H1 (cell line): ENCODE measurements at regions not wholly inside any gene's neighbourhood (a gene's known extent, or its start where the extent isn't known, plus 50 kb on each side); places are given as distances from the start of the nearest gene placed in this dataset.

Experiments used
- CTCF ChIA-PET: fragments of 300-600 bp; sonication (Branson Sonifier 250); formaldehyde crosslinking; loops from one replicate; lab custom pipeline; 2021; ENCODE audit not compliant: partially characterized antibody; lab: Charles Lee
- POLR2A ChIA-PET: fragments of 300-600 bp; sonication (Branson Sonifier 250); formaldehyde crosslinking; loops from one replicate; lab custom pipeline; 2021; ENCODE audit warnings: inconsistent platforms; ENCODE audit not compliant: partially characterized antibody; lab: Charles Lee
- DNase-seq, 2 experiments: peaks; one replicate each; pipeline versions ENCODE4 v3.0.0 to v3.0.0-alpha.2; 2010 to 2022; ENCODE audit warnings: low spot score in 2 of 2, low read depth in 1 of 2, mixed read lengths in 1 of 2
- FAIRE-seq: peaks from 2 replicates; lab custom pipeline; 2011; peaks lifted over from hg19 to GRCh38; lab: Jason Lieb, UNC
- H2AFZ ChIP-seq: 2 replicates; pipeline ENCODE4 v1.8.1; 2012; ENCODE audit warnings: low read length, inconsistent platforms
- H2AK5ac ChIP-seq: 2 replicates; pipeline ENCODE4 v1.6.1; 2013; ENCODE audit warnings: low read depth, low read length
- H2BK120ac ChIP-seq: replicated peaks from 2 replicates; pipeline ENCODE3; 2013; ENCODE audit warnings: low read depth, low read length, inconsistent platforms
- H2BK12ac ChIP-seq: 2 replicates; pipeline ENCODE4 v1.6.1; 2013; ENCODE audit warnings: low read depth, low read length
- H2BK15ac ChIP-seq: 2 replicates; pipeline ENCODE4 v1.6.1; 2013; ENCODE audit warnings: low read length
- H2BK20ac ChIP-seq: 2 replicates; pipeline ENCODE4 v1.6.1; 2013; ENCODE audit warnings: low read length
- H2BK5ac ChIP-seq: 2 replicates; pipeline ENCODE4 v1.6.1; 2013; ENCODE audit warnings: low read depth, low read length
- H3K14ac ChIP-seq: 2 replicates; pipeline ENCODE4 v1.6.1; 2013; ENCODE audit warnings: inconsistent platforms; ENCODE audit not compliant: insufficient read length
- H3K18ac ChIP-seq: 2 replicates; pipeline ENCODE4 v1.6.1; 2013; ENCODE audit warnings: low read length; ENCODE audit errors: extremely low read depth
- H3K23ac ChIP-seq: 2 replicates; pipeline ENCODE4 v1.6.1; 2013; ENCODE audit warnings: inconsistent platforms; ENCODE audit not compliant: insufficient read length
- H3K23me2 ChIP-seq: 2 replicates; pipeline ENCODE4 v1.6.1; 2013; ENCODE audit warnings: low read depth, low read length
- H3K27ac ChIP-seq: 2 replicates; pipeline ENCODE4 v1.6.1; 2011; ENCODE audit warnings: low read depth, low read length, inconsistent platforms
- H3K27me3 ChIP-seq, 4 experiments: replicated peaks in 1 of 4; 1 replicate in 1 of 4; 2 replicates in 3 of 4; pipeline versions ENCODE4 v1.6.1 to v1.8.1; 2011 to 2013; ENCODE audit warnings: low read length in 3 of 4, mild to moderate bottlenecking in 3 of 4, inconsistent platforms in 2 of 4, mixed read lengths in 2 of 4, moderate library complexity in 1 of 4; ENCODE audit not compliant: control insufficient read depth in 3 of 4, insufficient read depth in 3 of 4; ENCODE audit errors: extremely low read depth in 1 of 4
- H3K36me3 ChIP-seq, 4 experiments: 2 replicates each; pipeline versions ENCODE4 v1.6.1 to v1.8.1; 2011 to 2013; ENCODE audit warnings: mild to moderate bottlenecking in 4 of 4, low read length in 3 of 4, moderate library complexity in 2 of 4, control low read depth in 1 of 4, inconsistent platforms in 1 of 4; ENCODE audit not compliant: insufficient read depth in 4 of 4, control insufficient read depth in 2 of 4
- H3K4ac ChIP-seq: replicated peaks from 2 replicates; pipeline ENCODE3; 2013; ENCODE audit warnings: low read length, low read depth, mixed read lengths, inconsistent platforms; ENCODE audit not compliant: insufficient read length
- H3K4me1 ChIP-seq, 4 experiments: replicated peaks in 1 of 4; 1 replicate in 1 of 4; 2 replicates in 3 of 4; pipeline versions ENCODE4 v1.6.1 to v1.8.1; 2011 to 2013; ENCODE audit warnings: low read length in 3 of 4, inconsistent platforms in 2 of 4, mixed read lengths in 1 of 4; ENCODE audit not compliant: insufficient read depth in 4 of 4, control insufficient read depth in 3 of 4
- H3K4me2 ChIP-seq, 2 experiments: 2 replicates each; pipeline versions ENCODE4 v1.6.1 to v1.8.1; 2011 to 2013; ENCODE audit warnings: low read depth in 2 of 2, low read length in 2 of 2, control low read depth in 1 of 2, inconsistent platforms in 1 of 2, mild to moderate bottlenecking in 1 of 2; ENCODE audit not compliant: insufficient read depth in 1 of 2
- H3K4me3 ChIP-seq, 4 experiments: fragments of 200-600, 300-600 bp in 1 of 4; sonication (generic), shearing (Covaris generic), sonication (Bioruptor Twin) in 1 of 4; 2 replicates each; pipeline versions ENCODE4 v1.5.1 to v1.8.1; 2011 to 2016; ENCODE audit warnings: low read length in 4 of 4, low read depth in 3 of 4, control low read depth in 2 of 4, inconsistent platforms in 2 of 4, mild to moderate bottlenecking in 2 of 4, mixed read lengths in 1 of 4, moderate library complexity in 1 of 4; ENCODE audit not compliant: insufficient read depth in 2 of 4; ENCODE audit errors: extremely low read depth in 1 of 4
- H3K56ac ChIP-seq: replicated peaks from 2 replicates; pipeline ENCODE3; 2013; ENCODE audit warnings: low read depth, mild to moderate bottlenecking, mixed read lengths, low read length, inconsistent platforms; ENCODE audit not compliant: insufficient read length
- H3K79me1 ChIP-seq: 2 replicates; pipeline ENCODE4 v1.6.1; 2013; ENCODE audit warnings: low read depth, low read length, control low read depth
- H3K79me2 ChIP-seq, 2 experiments: 2 replicates each; pipeline versions ENCODE4 v1.6.1 to v1.8.1; 2012 to 2013; ENCODE audit warnings: low read length in 2 of 2, mild to moderate bottlenecking in 2 of 2, inconsistent platforms in 1 of 2; ENCODE audit not compliant: insufficient read depth in 2 of 2, control insufficient read depth in 1 of 2
- H3K9ac ChIP-seq, 4 experiments: replicated peaks in 1 of 4; 1 replicate in 1 of 4; 2 replicates in 3 of 4; pipeline versions ENCODE4 v1.6.1 to v1.8.1; 2011 to 2013; ENCODE audit warnings: low read depth in 3 of 4, low read length in 3 of 4, control low read depth in 2 of 4, mild to moderate bottlenecking in 2 of 4, moderate library complexity in 2 of 4, inconsistent platforms in 1 of 4; ENCODE audit errors: extremely low read depth in 1 of 4
- H3K9me3 ChIP-seq, 2 experiments: 2 replicates each; pipeline versions ENCODE4 v1.6.1 to v1.8.1; 2012 to 2013; ENCODE audit warnings: mild to moderate bottlenecking in 2 of 2, moderate library complexity in 2 of 2, control low read depth in 1 of 2, inconsistent platforms in 1 of 2, low read depth in 1 of 2, low read length in 1 of 2, mixed read lengths in 1 of 2; ENCODE audit not compliant: insufficient read depth in 2 of 2
- H4K20me1 ChIP-seq, 2 experiments: replicated peaks in 1 of 2; 2 replicates each; pipeline versions ENCODE3 to v1.8.1; 2011 to 2013; ENCODE audit warnings: inconsistent platforms in 2 of 2, low read length in 2 of 2, mild to moderate bottlenecking in 1 of 2; ENCODE audit not compliant: insufficient read depth in 2 of 2, control insufficient read depth in 1 of 2
- H4K5ac ChIP-seq: 2 replicates; pipeline ENCODE4 v1.6.1; 2013; ENCODE audit warnings: low read length, low read depth, mixed read lengths, inconsistent platforms; ENCODE audit not compliant: insufficient read length
- H4K8ac ChIP-seq: 2 replicates; pipeline ENCODE4 v1.8.0; 2013; ENCODE audit warnings: mild to moderate bottlenecking, moderate library complexity, low read length, inconsistent platforms; ENCODE audit not compliant: insufficient read depth; ENCODE audit errors: extremely low read depth
- H4K91ac ChIP-seq: replicated peaks from 2 replicates; pipeline ENCODE3; 2013; ENCODE audit warnings: low read length, mixed read lengths, inconsistent platforms; ENCODE audit not compliant: insufficient read length
- CBX8 ChIP-seq: fragments of 300-800, 300-1000 bp; sonication (generic); IDR thresholded peaks from 2 replicates; pipeline ENCODE4 v1.7.1; 2016; ENCODE audit warnings: low read depth, low read length, borderline replicate concordance
- CEBPB ChIP-seq: IDR thresholded peaks from 2 replicates; pipeline ENCODE4 v1.6.1; 2012; ENCODE audit warnings: low read depth, low read length
- CHD1 ChIP-seq: IDR thresholded peaks from 2 replicates; pipeline ENCODE4 v1.6.1; 2012; ENCODE audit warnings: low read depth, low read length, improper control_type of control experiment
- FOSL1 ChIP-seq: IDR thresholded peaks from 2 replicates; pipeline ENCODE4 v1.6.1; 2011; ENCODE audit warnings: mild to moderate bottlenecking, low read depth, low read length, moderate library complexity; ENCODE audit not compliant: insufficient read depth
- KDM4A ChIP-seq: IDR thresholded peaks from one replicate; pipeline ENCODE4 v1.7.1; 2012; ENCODE audit warnings: low read depth, mild to moderate bottlenecking, moderate library complexity, low read length, inconsistent platforms; ENCODE audit not compliant: severe bottlenecking
- PHF8 ChIP-seq: fragments of 200-600 bp; sonication (generic); conservative IDR thresholded peaks from 2 replicates; pipeline ENCODE4 v1.7.1; 2012; ENCODE audit warnings: low read depth, mild to moderate bottlenecking, inconsistent platforms, low read length, moderate library complexity
- POLR2A ChIP-seq, 2 experiments: IDR thresholded peaks; 1 replicate in 1 of 2; 2 replicates in 1 of 2; pipeline ENCODE4 v1.6.1; 2011; ENCODE audit warnings: low read depth in 2 of 2, low read length in 2 of 2, mild to moderate bottlenecking in 2 of 2; ENCODE audit errors: control extremely low read depth in 1 of 2
- POLR2AphosphoS5 ChIP-seq: IDR thresholded peaks from 2 replicates; pipeline ENCODE4 v1.6.1; 2011; ENCODE audit warnings: low read depth, low read length
- POU5F1 ChIP-seq: IDR thresholded peaks from 2 replicates; pipeline ENCODE4 v1.6.1; 2011; ENCODE audit warnings: low read depth, mild to moderate bottlenecking, low read length, moderate library complexity
- RAD21 ChIP-seq, 2 experiments: IDR thresholded peaks in 1 of 2; conservative IDR thresholded peaks in 1 of 2; 2 replicates each; pipeline ENCODE4 v1.6.1; 2011; ENCODE audit warnings: low read depth in 2 of 2, low read length in 2 of 2, improper control_type of control experiment in 1 of 2, inconsistent platforms in 1 of 2, mild to moderate bottlenecking in 1 of 2, moderate library complexity in 1 of 2
- SIN3A ChIP-seq, 2 experiments: IDR thresholded peaks in 1 of 2; conservative IDR thresholded peaks in 1 of 2; 2 replicates each; pipeline ENCODE4 v1.6.1; 2011 to 2012; ENCODE audit warnings: low read length in 2 of 2, improper control_type of control experiment in 1 of 2, low read depth in 1 of 2, mild to moderate bottlenecking in 1 of 2
- SRF ChIP-seq: IDR thresholded peaks from 2 replicates; pipeline ENCODE4 v1.6.1; 2011; ENCODE audit warnings: mild to moderate bottlenecking, low read depth, low read length, moderate library complexity
- TCF12 ChIP-seq: IDR thresholded peaks from 2 replicates; pipeline ENCODE4 v1.6.1; 2011; ENCODE audit warnings: low read depth, mild to moderate bottlenecking, low read length
- TEAD4 ChIP-seq: IDR thresholded peaks from 2 replicates; pipeline ENCODE4 v1.6.1; 2012; ENCODE audit warnings: low read depth, low read length, inconsistent platforms, mixed read lengths
- WGBS, 2 experiments: shearing (Covaris generic) in 1 of 2; methylation state at CpG; one replicate each; pipeline versions ENCODE4 v1.1.6 to v1.1.7; 2013 to 2015; ENCODE audit warnings: low lambda C conversion rate in 2 of 2, mixed read lengths in 2 of 2, inconsistent platforms in 1 of 2, low coverage in 1 of 2, missing lambda C conversion rate in 1 of 2; ENCODE audit not compliant: insufficient replicate concordance in 2 of 2, insufficient coverage in 1 of 2, insufficient read length in 1 of 2; ENCODE audit errors: extremely low coverage in 1 of 2, missing lambda C conversion rate in 1 of 2; 5-methylcytosine and 5-hydroxymethylcytosine counted together

GRCh38 chr2:207251022-207251421 is 85.3 kb upstream of the KLF7 start:
- no peak for TF ChIP-seq POU5F1
- TF ChIP-seq PHF8: no peak
- no peak for TF ChIP-seq CEBPB
- TF ChIP-seq TEAD4: no peak
- TF ChIP-seq POLR2AphosphoS5: no peak
- no peak for TF ChIP-seq POLR2A (IDR thresholded peaks at IDR 0.05; ENCODE audit: control extremely low read depth in 1 of 2, low read depth in 2 of 2, low read length in 2 of 2)
- TF ChIP-seq CBX8: no peak
- TF ChIP-seq FOSL1: no peak
- no peak for TF ChIP-seq RAD21 (IDR thresholded peaks at IDR 0.05 in 1 of 2, conservative IDR thresholded peaks at IDR 0.05 in 1 of 2; ENCODE audit: low read depth in 2 of 2, low read length in 2 of 2)
- no peak for TF ChIP-seq KDM4A
- no peak for TF ChIP-seq SRF
- TF ChIP-seq TCF12: no peak
- no peak for TF ChIP-seq SIN3A (conservative IDR thresholded peaks at IDR 0.05 in 1 of 2, IDR thresholded peaks at IDR 0.05 in 1 of 2; ENCODE audit: low read depth in 1 of 2, low read length in 2 of 2)
- TF ChIP-seq CHD1: no peak
- TF ChIP-seq, all 59 proteins: peak for 0
- H3K9me3 ChIP-seq: no peaks in the 10 kb centered on the region
- no peak for FAIRE-seq

More at GRCh38 chr2:207251022-207251421, 85.3 kb upstream of the KLF7 start:
- H4K20me1 ChIP-seq: no peaks in the 10 kb centered on the region
- no peaks in the 10 kb centered on the region for H3K27me3 ChIP-seq
- H3K4me2 ChIP-seq: no peak overlapping the region
- no peak overlapping the region for H2BK5ac ChIP-seq
- H3K23ac ChIP-seq: no peak overlapping the region
- DNase-seq: no peak
- no peak overlapping the region for H3K18ac ChIP-seq
- H2BK15ac ChIP-seq: no peak overlapping the region
- no peak overlapping the region for H3K4ac ChIP-seq
- no peak overlapping the region for H4K8ac ChIP-seq
- no peaks in the 10 kb centered on the region; a peak in 1 of 7 replicates for H3K4me1 ChIP-seq
- H2BK120ac ChIP-seq: no peak overlapping the region
- H2AFZ ChIP-seq: no peak overlapping the region
- no peak overlapping the region for H3K56ac ChIP-seq
- 82% methylated on average over 4 of the region's 4 CpGs; no CpG with 5 or more reads in 1 of the 2 experiments for WGBS, 2 experiments
- no peak overlapping the region for H3K27ac ChIP-seq
- H3K4me3 ChIP-seq: no peak overlapping the region
- H3K36me3 ChIP-seq: no peaks in the 10 kb centered on the region
- no peaks in the 10 kb centered on the region for H3K79me2 ChIP-seq
- no peaks in the 10 kb centered on the region; the same call in 1 of the 2 replicates for H3K23me2 ChIP-seq
- no peak overlapping the region for H3K14ac ChIP-seq
- ChIA-PET POLR2A (interaction anchor here (1.5 kb wide), 1 partner anchor 14 kb away, joined by 4 read pairs; no protein-coding TSS in a partner anchor), CTCF (interaction anchor here (0.7 to 1.9 kb wide), 5 partner anchors 12 to 701 kb away, joined by 3 to 6 read pairs (median 4); no protein-coding TSS in a partner anchor)
- no peak overlapping the region for H2BK12ac ChIP-seq
- H2AK5ac ChIP-seq: no peak overlapping the region
- no peak overlapping the region for H2BK20ac ChIP-seq
- H4K5ac ChIP-seq: no peak overlapping the region
- no peak overlapping the region for H4K91ac ChIP-seq
- H3K9ac ChIP-seq: no peak overlapping the region
- H3K79me1 ChIP-seq: no peaks in the 10 kb centered on the region
